Stimulated activated naive B cell treated with anti-CD40 and anti-IgM and Interleukin-4, amounts not matched to agents 10 μg/mL and 1 μg/mL and 100 μg/mL, for 72 hours (primary cell): ENCODE measurements at regions not wholly inside any gene's neighbourhood (a gene's known extent, or its start where the extent isn't known, plus 50 kb on each side); places are given as distances from the start of the nearest gene placed in this dataset.

Experiments used
- ATAC-seq, 2 donors: fragments of 150-1000 bp; cut with Tn5 transposase; replicated peaks; 2 replicates each; pipeline ENCODE4 v1.10.0; 2021; ENCODE audit warnings: moderate library complexity in 1 of 2
- DNase-seq: peaks from one replicate; pipeline ENCODE4 v3.0.0; 2021
- H3K27ac Mint-ChIP-seq: one replicate; pipeline ENCODE4 v1.8.0; 2022; ENCODE audit warnings: mild to moderate bottlenecking, mixed read lengths
- H3K27me3 Mint-ChIP-seq, 2 donors: one replicate each; pipeline ENCODE4 v1.8.0; 2022; ENCODE audit warnings: mixed read lengths in 2 of 2
- H3K36me3 Mint-ChIP-seq, 2 donors: one replicate each; pipeline ENCODE4 v1.8.0; 2022; ENCODE audit warnings: mixed read lengths in 2 of 2, mild to moderate bottlenecking in 1 of 2
- H3K4me1 Mint-ChIP-seq, 2 donors: one replicate each; pipeline ENCODE4 v1.8.0; 2022; ENCODE audit warnings: mixed read lengths in 2 of 2, mild to moderate bottlenecking in 1 of 2
- H3K4me3 Mint-ChIP-seq, 2 donors: one replicate each; pipeline ENCODE4 v1.8.0; 2022; ENCODE audit warnings: mild to moderate bottlenecking in 2 of 2, mixed read lengths in 2 of 2, moderate library complexity in 1 of 2
- H3K9me3 Mint-ChIP-seq, 2 donors: one replicate each; pipeline ENCODE4 v1.8.0; 2022; ENCODE audit warnings: mixed read lengths in 2 of 2, mild to moderate bottlenecking in 1 of 2

DNA sequence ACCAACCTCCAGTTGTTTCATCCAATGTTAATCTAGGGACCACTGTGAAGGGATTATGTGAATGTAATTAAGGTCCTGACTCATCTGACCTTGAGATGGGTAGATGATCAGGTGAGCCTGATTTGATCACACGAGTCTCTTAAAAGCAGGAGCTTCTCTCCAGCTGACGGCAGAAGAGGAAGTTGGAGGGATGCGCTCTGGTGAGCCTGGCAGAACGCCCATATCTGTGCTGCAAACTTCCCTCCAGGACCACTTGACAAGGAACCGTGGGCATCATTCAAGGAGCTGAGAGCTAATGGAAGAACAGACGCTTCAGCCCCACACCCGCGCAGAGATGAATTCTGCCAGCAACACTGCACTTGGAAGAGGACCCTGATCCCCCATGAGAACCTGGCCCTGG, 642.4 kb downstream of the TNS3 start:
- Mint-ChIP-seq H3K27ac (no peak overlapping the region), H3K36me3 (no peaks in the 10 kb centered on the region), H3K9me3 (no peaks in the 10 kb centered on the region), H3K4me3 (no peak overlapping the region), H3K27me3 (peaks cover 0 to 4% of the 10 kb centered on the region in 2 donors), H3K4me1 (peaks cover 0 to 8% of the 10 kb centered on the region in 2 donors)
- ATAC-seq (peak; percentile 67 to 75), DNase-seq (no peak)

DNA sequence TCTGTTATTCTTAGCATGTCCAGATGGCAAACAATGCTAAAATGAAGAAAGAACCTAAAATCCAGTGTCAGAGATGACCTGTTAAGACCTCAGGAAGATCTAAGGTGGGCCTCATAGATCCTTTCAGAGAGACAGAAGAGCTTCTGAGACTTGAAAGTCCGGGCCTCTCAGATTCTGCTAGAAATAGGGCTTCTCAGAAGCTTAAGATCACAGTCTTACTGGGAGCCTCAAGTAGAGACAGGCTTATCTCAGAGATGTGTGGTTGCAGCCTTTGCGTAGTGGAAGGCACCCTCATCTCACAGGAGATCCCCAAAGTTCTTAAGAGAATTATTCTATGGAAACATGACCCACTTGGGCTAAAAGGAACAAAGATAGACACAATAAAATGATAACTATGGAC, 642.8 kb downstream of the TNS3 start:
- no peak overlapping the region for H3K4me3 Mint-ChIP-seq
- H3K27me3 Mint-ChIP-seq: peaks cover 0 to 4% of the 10 kb centered on the region in 2 donors
- H3K27ac Mint-ChIP-seq: no peak overlapping the region
- DNase-seq (no peak), ATAC-seq (no peak)
- H3K9me3 Mint-ChIP-seq: no peaks in the 10 kb centered on the region
- no peaks in the 10 kb centered on the region for H3K36me3 Mint-ChIP-seq
- H3K4me1 Mint-ChIP-seq: peaks cover 0 to 8% of the 10 kb centered on the region in 2 donors

DNA sequence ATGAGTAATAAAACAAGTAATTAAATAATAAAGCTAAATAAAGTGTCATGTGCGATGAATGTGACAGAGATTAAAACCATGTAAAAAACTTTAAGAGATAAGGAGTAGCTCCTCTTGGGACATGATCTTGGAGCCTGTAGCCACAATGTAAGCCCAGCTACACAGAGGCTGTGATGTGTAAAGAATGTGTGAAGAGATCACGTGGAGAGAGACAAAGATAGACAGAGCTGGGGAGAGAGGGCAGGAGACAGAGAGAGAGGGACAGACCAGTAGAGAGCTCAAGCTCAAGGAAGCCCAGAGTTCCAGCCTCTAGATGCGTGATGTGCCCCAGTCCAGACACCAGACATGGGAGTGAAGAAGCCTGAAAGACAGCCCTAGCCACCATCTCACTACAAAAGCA, 644.1 kb downstream of the TNS3 start:
- Mint-ChIP-seq H3K9me3 (no peaks in the 10 kb centered on the region), H3K36me3 (no peaks in the 10 kb centered on the region)
- no peak for ATAC-seq

DNA sequence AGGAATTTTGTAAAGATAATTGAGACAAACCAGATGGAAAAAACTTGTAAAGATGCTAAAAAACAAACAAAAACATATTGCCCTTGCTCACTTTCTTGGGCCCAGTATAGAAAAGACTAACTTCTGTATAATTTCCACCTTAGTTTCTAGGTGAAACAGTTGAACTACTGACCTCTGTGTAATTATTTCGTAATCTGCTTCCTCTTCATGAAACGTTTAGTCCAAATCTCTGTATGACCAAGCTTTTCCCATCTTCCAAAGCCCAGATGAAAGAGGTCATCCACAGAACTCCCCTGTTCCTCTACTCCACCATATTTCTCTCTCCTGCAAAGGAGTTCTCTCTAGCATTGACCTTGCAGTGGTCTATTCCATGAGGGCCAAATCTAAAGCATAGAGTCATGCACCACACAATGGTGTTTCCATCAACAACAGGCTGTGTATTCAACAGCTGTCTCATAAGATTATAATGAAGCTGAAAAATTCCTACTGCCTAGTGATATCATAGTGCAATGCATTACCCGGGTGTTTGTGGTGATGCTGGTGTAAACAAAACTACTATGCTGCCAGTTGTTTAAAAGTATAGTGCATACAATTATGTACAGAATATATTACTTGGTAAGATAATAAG, 647.6 kb downstream of the TNS3 start:
- H3K36me3 Mint-ChIP-seq: no peaks in the 10 kb centered on the region
- peaks cover 0 to 4% of the 10 kb centered on the region in 2 donors for H3K4me1 Mint-ChIP-seq
- DNase-seq (no peak), ATAC-seq (no peak)
- peaks cover 0 to 4% of the 10 kb centered on the region in 2 donors for H3K27me3 Mint-ChIP-seq
- no peak overlapping the region for H3K4me3 Mint-ChIP-seq
- H3K9me3 Mint-ChIP-seq: no peaks in the 10 kb centered on the region
- no peak overlapping the region for H3K27ac Mint-ChIP-seq

More for the DNA sequence above, 644.1 kb downstream of the TNS3 start:
- DNase-seq: no peak
- Mint-ChIP-seq H3K27ac (no peak overlapping the region), H3K4me3 (no peak overlapping the region), H3K27me3 (peaks cover 0 to 4% of the 10 kb centered on the region in 2 donors), H3K4me1 (peaks cover 0 to 8% of the 10 kb centered on the region in 2 donors)

DNA sequence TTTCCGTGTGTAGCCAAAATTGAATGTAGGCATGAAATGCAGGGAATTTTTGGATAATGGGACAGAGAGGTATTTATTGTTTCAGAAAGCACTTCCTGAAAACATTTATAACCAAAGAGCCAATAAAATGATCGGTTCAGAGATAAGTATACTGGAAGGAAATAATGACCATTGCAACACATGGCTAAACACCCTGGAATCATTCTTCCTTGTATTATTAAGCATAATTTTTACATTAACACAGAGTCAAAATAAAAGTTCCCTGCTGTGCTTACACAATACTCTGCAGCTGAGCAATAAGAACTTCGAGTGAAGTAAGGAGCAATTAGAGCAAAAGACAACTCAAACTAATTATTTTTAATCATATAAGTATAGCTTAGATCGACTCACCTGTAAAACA, 648.3 kb downstream of the TNS3 start:
- Mint-ChIP-seq H3K36me3 (no peaks in the 10 kb centered on the region), H3K27me3 (peaks cover 0 to 4% of the 10 kb centered on the region in 2 donors), H3K9me3 (no peaks in the 10 kb centered on the region), H3K27ac (no peak overlapping the region), H3K4me3 (no peak overlapping the region), H3K4me1 (peaks cover 0 to 2% of the 10 kb centered on the region in 2 donors)
- DNase-seq: no peak
- no peak for ATAC-seq

DNA sequence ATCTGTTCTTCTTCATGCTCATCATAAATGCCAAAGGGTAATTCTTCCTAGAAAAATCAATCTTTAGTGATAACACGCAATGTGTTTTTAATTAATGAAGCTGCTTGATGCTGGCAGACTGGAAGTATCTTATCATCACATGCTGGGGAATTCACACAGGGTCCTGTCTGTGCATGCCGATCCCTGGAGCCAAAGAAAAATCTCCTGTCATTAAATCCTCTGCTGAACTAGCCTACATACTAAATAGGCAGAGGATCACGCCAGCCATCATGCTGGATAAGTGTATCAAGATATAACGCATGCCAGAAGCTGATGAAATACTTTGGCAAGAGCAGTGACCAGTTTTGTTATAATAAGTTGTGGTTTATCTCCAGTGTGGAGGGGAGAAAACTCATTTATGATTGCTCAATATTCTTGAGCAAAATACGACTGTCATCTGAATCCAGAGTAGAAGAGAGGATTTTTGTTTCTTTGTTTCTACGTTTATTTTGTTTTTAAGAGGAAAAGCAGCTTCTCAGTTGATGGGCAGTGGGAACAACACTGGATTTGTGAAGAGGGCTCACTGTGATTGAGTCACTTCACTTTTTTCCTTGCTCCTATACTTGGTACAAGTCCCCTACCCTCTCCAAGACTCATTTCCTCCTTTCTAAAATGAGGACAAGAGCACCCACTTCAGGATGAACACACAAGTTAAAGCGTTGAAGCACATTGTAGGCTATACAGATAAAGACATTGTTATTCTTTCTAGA, 649.1 kb downstream of the TNS3 start:
- ATAC-seq (no peak), DNase-seq (no peak)
- Mint-ChIP-seq H3K27me3 (peaks cover 0 to 7% of the 10 kb centered on the region in 2 donors), H3K36me3 (no peaks in the 10 kb centered on the region), H3K27ac (no peak overlapping the region), H3K4me1 (peaks cover 0 to 2% of the 10 kb centered on the region in 2 donors), H3K4me3 (no peak overlapping the region), H3K9me3 (no peaks in the 10 kb centered on the region)

DNA sequence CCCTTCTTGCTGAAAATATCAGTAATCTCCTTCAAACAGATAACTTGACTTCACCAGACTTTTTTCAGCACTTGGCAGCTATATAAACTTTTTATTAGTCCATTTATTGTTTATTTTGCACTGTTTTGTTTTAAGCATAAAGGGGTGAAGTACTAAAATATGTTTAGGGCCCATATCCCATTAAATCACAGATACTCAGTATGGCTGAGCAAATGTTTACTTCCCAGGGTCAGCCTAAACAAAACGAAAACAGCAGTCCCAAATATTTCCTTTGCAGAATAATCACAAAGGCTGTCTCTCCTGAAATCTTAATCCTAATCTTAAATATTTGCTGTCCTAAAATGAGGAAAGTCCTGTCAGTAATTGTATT, 649.6 kb downstream of the TNS3 start:
- no peak for ATAC-seq
- Mint-ChIP-seq H3K9me3 (no peaks in the 10 kb centered on the region), H3K27me3 (peaks cover 0 to 7% of the 10 kb centered on the region in 2 donors), H3K4me1 (peaks cover 0 to 2% of the 10 kb centered on the region in 2 donors), H3K4me3 (no peak overlapping the region), H3K27ac (no peak overlapping the region), H3K36me3 (no peaks in the 10 kb centered on the region)
- DNase-seq: no peak

DNA sequence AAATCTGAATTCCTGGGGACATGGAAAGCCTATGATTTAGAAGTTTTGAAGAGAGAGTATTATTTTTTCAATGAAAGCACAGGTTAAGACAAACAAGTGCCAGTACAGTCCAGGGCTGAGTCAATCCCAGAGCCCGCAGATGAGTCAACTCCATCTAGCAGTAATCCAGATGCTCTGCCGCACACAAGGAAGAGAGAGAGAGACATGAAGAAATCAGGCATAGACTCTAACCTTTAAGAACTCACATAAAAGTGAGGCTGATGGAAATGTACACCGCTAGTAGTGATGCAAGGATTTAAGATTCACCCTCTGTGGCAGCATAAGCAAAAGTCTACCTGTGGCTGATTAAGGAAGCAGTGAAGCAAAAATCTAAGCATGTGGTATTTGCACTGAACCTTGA, 651.5 kb downstream of the TNS3 start:
- Mint-ChIP-seq H3K27me3 (peaks cover 0 to 5% of the 10 kb centered on the region in 2 donors), H3K4me1 (peaks cover 0 to 2% of the 10 kb centered on the region in 2 donors), H3K4me3 (no peak overlapping the region), H3K9me3 (peaks cover 0 to 2% of the 10 kb centered on the region in 2 donors), H3K27ac (no peak overlapping the region), H3K36me3 (no peaks in the 10 kb centered on the region)
- DNase-seq (no peak), ATAC-seq (no peak)

DNA sequence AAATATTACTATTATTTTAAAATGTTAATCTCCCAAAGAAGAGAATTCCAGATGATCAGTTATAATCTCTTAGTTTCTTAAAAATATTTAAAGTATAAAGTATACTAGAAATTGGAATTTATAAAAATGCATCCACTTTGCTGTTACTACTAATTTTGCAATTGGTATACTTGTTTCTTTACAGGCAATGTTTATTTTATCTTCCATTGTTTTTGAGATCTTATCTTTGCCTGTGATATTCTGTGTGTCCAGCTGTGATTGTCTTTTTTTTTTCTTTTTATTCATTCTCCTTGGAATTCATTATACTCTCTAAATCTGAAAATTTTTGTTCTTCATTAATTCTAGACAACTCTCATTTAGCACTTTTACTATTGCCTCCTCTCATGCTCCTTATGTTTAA, 652.6 kb downstream of the TNS3 start:
- Mint-ChIP-seq H3K36me3 (no peaks in the 10 kb centered on the region), H3K27me3 (peaks cover 0 to 9% of the 10 kb centered on the region in 2 donors), H3K4me3 (no peak overlapping the region), H3K27ac (no peak overlapping the region), H3K4me1 (peaks cover 0 to 2% of the 10 kb centered on the region in 2 donors), H3K9me3 (peaks cover 0 to 2% of the 10 kb centered on the region in 2 donors)
- no peak for ATAC-seq
- DNase-seq: no peak

DNA sequence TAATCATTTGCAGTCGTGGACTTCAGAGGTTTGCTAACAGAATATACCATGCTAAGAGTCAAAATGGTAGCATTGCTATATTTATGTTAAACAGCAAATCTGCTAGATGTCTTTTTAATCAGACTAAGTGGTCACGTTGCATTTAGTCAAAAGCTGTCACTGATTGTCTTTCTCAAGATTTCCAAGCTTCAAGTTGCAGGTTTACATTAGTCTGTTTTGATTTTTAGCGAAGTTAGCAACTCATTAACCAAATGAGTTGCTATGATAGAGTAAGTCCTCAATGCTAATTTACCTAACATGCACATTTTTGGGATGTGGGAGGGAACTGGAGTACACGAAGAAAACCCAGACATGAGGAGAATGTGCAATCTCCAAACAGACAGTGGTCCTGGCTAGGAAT, 653.2 kb downstream of the TNS3 start:
- H3K27me3 Mint-ChIP-seq: peaks cover 0 to 9% of the 10 kb centered on the region in 2 donors
- no peak overlapping the region for H3K4me3 Mint-ChIP-seq
- H3K27ac Mint-ChIP-seq: no peak overlapping the region
- no peak for ATAC-seq
- DNase-seq: no peak
- H3K4me1 Mint-ChIP-seq: peaks cover 0 to 2% of the 10 kb centered on the region in 2 donors
- no peaks in the 10 kb centered on the region for H3K36me3 Mint-ChIP-seq
- H3K9me3 Mint-ChIP-seq: peaks cover 0 to 2% of the 10 kb centered on the region in 2 donors

DNA sequence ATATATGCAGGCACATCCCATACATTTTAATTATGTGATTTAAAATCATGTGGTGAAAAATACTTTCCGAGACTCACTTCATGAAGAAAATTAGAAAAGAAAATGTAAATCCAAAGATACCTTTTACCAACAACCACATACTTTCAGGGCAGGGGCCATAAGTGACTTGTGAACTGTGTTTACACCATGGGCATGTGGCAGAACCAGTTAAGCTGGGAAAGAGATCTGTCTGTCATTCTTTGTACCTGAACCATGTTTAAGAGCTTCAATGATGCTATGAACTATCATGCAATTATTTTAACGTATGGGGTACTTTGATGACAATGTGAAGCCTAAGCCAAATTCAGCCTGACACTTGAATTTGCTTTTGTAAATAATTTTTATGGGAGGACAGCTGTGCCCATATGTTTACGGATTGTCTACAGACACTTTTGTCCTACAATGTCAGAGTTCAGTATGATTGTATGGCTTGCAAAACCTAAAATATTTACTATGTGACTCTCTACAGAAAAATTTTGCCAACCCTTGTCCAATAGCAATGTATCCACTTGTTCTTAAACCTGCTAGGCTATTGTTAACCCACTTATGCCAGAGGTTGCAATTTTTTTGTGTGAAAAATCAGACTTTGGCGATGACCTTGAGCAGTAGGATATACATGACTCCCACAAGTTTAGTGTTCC, 654.6 kb downstream of the TNS3 start:
- Mint-ChIP-seq H3K36me3 (no peaks in the 10 kb centered on the region), H3K4me1 (peaks cover 0 to 2% of the 10 kb centered on the region in 2 donors), H3K4me3 (no peak overlapping the region), H3K9me3 (peaks cover 0 to 2% of the 10 kb centered on the region in 2 donors), H3K27ac (no peak overlapping the region), H3K27me3 (peaks cover 0 to 9% of the 10 kb centered on the region in 2 donors)
- DNase-seq (no peak), ATAC-seq (no peak)

DNA sequence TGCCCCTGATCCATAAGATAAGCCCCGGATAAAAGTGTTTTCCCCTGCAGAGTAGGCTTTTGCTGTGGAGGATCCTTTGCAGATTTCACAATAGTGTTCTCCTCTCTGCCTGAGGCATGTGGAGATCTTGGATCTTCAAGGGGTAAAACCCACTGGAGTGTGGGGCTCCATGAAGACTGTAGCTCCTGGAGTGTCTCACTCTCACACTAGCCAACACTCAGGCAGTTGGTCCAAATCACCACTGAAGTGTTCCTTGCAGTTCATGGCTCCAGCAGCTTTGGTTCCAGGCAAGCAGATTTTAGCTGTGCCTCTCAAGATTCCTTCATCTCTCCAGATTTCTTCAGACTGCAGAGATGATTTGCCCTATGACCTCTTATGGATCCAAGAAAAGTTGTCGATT, 665.3 kb downstream of the TNS3 start:
- no peak for ATAC-seq
- Mint-ChIP-seq H3K27ac (no peak overlapping the region), H3K4me3 (no peak overlapping the region), H3K4me1 (no peaks in the 10 kb centered on the region), H3K36me3 (no peaks in the 10 kb centered on the region), H3K9me3 (peaks cover 0 to 4% of the 10 kb centered on the region in 2 donors), H3K27me3 (peaks cover 0 to 5% of the 10 kb centered on the region in 2 donors)
- DNase-seq: no peak

DNA sequence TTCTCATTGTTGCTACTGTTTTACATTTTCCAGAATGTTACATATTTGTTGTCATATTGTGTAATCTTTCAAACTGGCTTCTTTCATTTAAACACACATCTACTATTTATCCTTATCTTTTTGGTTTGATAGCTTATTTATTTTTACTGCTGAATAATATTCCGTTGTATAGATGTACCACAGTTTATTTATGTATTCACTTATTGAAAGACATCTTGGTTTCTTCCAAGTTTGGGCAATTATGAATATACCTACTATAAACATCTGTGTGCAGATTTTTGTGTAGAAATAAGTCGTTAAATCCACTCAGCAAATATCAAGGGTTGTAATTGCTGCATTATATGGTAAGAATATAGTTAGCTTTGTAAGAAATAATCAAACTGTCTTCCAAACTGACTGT, 669.2 kb downstream of the TNS3 start:
- H3K27me3 Mint-ChIP-seq: peaks cover 0 to 4% of the 10 kb centered on the region in 2 donors
- no peaks in the 10 kb centered on the region for H3K36me3 Mint-ChIP-seq
- DNase-seq (no peak), ATAC-seq (no peak)
- no peaks in the 10 kb centered on the region for H3K4me1 Mint-ChIP-seq
- H3K9me3 Mint-ChIP-seq: peaks cover 0 to 4% of the 10 kb centered on the region in 2 donors
- no peak overlapping the region for H3K4me3 Mint-ChIP-seq
- no peak overlapping the region for H3K27ac Mint-ChIP-seq

DNA sequence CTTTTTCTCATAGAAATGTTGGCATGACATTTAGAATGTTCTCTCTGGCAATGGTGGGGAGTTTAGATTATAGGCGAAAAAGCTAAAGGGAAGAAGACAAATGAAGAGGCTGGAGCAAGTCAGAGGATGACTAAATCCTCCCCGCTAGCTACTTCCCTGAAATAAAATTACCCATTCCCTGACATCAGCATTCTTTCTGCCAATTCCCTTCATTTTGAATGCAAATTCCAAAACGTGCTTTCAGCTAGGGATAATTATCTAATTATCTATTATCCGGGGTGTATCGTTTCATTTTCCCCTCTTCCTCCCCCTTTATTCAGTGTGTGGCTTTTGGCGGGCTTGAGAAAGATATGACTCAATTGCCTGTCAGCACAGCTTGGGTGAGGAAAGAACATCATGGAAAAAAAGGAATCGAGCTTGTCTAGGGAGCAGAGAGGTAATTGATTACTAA, 672.3 kb downstream of the TNS3 start:
- no peaks in the 10 kb centered on the region for H3K4me1 Mint-ChIP-seq
- ATAC-seq: no peak

More for the DNA sequence above, 672.3 kb downstream of the TNS3 start:
- Mint-ChIP-seq H3K36me3 (no peaks in the 10 kb centered on the region), H3K4me3 (no peak overlapping the region), H3K27me3 (peaks cover 0 to 3% of the 10 kb centered on the region in 2 donors), H3K27ac (no peak overlapping the region), H3K9me3 (peaks cover 0 to under 1% of the 10 kb centered on the region in 2 donors)
- no peak for DNase-seq
